GM19238 (cell line): ENCODE measurements at regions not wholly inside any gene's neighbourhood (a gene's known extent, or its start where the extent isn't known, plus 50 kb on each side); places are given as distances from the start of the nearest gene placed in this dataset.
"Not testable (repeated sequence)": the region's sequence is repeated elsewhere in the genome, so short reads cannot be mapped to it uniquely, and the experiment has no call there.

Experiments
- DNase-seq: peaks from one replicate; pipeline ENCODE4 v3.0.0; 2011; ENCODE audit warnings: low spot score; ENCODE audit not compliant: insufficient read length

DNA sequence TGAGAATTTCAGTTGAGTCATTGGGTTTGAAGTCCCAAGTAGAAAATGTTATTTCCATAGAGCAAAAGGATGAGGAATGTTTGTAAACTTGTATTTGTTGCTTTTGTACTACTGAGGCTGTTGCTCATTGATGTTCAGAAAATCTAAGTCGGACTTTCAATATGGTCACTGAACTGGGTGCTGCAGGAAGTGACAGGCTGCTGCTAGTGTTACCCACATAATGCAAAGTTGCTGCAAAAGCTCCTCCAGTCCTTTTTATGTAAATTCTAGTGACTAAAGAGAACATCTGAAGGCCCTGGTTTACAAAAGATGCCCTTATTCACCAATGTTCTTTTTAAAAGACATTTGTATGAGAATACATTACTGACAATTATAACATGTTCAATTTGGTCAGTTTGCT lies 131.1 kb upstream of the FAM98A start:
- no peak for DNase-seq

DNA sequence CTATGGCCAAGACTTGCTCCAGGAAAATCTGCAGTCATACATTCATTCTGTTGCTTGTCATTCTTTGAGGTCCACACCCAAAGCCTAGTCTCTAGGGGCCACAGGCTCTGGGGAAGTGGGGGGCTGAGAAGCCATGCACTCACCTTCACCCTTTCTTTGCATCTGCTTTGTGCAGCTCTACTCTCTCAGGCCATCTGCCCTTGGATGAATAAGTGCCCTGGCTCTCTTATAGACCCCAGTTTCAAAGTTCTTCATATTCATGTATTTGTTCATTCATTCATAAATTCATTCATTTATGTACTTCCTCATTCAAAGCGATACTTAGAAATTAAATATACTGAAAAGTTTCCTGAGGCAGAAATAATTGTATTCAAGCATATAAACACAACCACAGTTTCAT lies 130.3 kb upstream of the FAM98A start:
- DNase-seq, result no peak

- DNase-seq, result no peak
These were observed 129.0 kb upstream of the FAM98A start for GRCh38 chr2:33728106-33728505.

DNA sequence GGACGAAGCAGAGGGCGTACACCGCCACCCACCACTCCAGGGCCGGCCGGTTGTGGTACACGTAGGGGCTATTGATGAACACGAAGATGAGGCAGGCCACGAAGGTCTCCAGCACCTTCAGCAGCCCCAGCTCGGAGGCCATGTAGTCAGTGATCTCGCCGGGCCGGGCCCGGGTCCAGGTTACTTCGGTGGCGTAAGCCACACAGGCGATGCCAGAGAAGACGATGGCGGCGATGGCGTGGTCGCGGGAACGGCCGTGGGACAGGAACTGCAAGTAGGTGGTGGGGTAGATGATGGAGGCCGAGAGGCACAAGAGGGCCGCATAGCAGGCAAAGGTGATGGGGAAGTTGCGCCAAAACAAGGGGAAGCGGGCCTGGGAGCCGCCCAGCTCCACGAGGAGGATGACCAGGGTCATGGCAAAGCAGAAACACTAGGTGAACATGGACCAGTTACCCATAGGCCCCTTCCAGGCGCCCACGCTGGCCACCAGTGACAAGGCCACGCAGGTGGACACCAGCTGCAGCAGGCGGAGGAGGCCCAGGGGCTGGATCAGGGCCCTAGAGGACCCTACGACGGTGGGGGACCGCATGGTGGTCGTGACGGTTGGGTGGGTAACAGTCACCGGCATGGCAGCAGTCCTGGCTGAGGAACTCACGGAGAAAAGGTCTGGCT lies 128.4 kb upstream of the FAM98A start:
- DNase-seq, result no peak

GRCh38 chr2:33726415-33726814 lies 127.3 kb upstream of the FAM98A start:
- DNase-seq, result no peak

DNA sequence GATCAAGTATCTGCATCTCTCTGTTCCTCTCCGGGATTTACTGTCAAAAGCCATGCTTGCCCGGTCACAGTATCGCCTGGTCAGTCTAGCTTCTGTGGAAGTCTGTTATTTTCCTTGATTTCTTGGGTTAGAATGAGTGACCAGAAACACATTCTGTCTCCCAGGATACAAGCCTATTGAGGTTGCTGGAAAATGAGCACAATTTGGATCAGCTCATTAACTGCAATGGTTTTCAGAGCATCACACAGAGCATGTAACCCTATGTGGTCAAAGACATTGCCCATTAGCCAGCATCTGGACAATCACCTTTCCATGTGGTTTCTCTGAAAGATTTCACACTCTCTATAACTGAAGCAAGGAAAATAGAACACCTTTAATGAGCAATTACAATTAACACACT lies 124.2 kb upstream of the FAM98A start:
- DNase-seq, result no peak

DNA sequence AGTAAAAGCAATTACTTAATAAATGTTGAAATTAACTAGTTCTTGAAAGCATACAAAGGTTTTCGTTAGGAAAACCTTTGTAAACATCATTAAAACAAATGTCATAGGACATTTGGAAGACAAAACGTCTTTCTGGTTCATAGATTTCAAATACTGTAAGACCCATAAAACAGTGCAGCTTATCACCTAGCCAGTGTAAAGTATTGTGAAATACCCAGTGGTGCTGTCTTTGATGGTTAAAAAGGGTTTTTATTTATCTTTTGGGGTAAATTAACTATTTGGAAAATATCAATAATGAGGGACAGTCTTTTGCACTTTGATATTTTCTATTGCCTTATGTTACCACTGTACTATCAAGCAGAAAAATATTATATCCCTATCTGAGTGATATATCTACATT lies 120.0 kb upstream of the FAM98A start:
- DNase-seq, result no peak

- no peak for DNase-seq
These were observed 113.6 kb upstream of the FAM98A start for GRCh38 chr2:33712674-33713073.

- DNase-seq, result no peak
These were observed 110.9 kb upstream of the FAM98A start for GRCh38 chr2:33709951-33710350.

GRCh38 chr2:33707312-33707711 lies 108.2 kb upstream of the FAM98A start:
- DNase-seq, result no peak

DNA sequence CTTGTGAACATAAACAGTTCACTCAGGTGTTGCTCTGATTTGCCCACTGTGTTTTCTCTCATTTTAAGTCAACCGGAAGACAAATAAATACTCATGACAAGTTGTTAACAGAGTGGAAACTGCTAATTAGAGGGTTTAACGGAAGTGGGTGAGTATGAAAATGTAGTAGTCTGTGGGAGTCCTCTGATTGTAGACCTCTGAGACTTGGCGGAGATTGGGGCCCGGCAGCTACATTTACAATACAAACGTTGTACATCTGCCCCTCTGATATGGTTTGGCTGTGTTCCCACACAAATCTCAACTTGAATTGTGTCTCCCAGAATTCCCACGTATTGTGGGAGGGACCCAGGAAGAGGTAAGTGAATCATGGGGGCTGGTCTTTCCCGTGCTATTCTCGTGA lies 107.3 kb upstream of the FAM98A start:
- DNase-seq, result no peak

DNA sequence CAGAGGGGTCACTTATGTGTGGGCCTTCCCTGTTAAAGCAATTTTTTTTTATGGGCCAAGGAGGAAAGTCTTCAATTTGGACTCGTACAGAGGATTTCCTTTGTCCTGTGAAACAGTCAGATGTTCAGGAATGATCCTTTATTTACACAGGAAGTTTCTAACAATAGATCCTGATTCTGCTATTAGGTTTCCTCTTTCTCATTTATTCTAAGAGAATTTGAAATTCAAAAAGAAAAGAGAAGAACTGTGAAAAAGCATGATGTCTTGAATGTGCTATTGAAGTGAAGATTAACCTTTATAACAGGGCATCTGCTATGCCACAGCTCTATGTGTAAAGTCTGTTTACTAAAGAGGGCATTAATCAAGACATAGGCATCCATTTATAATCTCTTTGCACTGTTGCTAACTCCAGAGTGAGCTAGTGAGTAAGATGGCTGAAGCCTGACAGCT lies 105.3 kb upstream of the FAM98A start:
- DNase-seq, result no peak

GRCh38 chr2:33696234-33696633 lies 97.1 kb upstream of the FAM98A start:
- no peak for DNase-seq

GRCh38 chr2:33694904-33695303 lies 95.8 kb upstream of the FAM98A start:
- no peak for DNase-seq

- DNase-seq, result not testable (repeated sequence)
These were observed 91.6 kb upstream of the FAM98A start for GRCh38 chr2:33690686-33691085.

DNA sequence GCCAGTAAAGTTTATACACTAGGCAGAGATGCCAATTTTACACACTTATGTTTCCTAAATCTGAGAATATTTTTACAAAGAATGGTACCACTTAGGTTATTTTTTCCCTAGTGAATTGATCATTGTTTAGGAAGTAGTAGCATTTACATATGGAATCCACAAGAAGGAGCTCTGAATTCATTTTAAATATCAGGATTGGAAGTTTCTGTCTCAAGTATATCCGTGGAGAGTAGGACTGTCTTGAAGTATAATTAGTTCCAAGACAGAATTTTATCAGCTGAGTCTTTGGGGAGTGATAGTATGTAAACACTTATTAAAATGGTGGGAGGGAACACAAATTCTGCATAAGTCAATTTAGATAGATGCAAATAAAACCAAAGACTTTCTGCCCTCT lies 82.3 kb upstream of the FAM98A start:
- no peak for DNase-seq

DNA sequence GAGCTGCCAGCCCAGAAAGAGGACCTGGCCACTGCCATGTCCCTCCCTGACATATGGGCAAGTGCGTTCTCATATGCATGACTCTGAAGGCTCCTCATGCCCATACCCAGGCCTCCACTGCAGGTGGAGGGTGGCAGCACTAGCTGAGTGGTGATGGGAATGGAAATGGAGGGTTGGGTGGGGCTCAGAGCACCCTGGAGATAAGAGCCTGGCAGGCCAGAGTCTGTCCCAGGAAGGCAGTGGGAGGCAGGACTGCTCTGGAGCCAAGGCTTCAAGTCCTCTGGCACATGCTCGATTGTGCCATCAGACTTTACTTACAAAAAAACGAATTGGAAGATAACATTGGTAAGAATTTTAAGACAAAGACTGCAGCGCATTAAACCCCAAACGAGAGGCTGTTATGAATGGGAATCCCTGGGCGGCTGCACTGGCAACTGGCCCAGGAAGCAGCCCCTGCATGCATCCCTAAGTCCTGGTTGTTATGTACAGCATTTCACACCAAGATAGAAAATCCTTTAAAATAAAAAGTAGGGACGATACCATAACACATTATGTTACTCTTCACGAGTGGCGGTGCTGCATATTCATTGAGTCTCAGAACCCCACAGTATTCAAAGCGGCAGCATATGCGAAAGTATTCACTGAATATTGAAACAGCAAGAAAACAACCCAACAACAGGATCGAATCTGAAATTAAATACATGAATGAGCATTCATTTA lies 81.7 kb upstream of the FAM98A start:
- no peak for DNase-seq

DNA sequence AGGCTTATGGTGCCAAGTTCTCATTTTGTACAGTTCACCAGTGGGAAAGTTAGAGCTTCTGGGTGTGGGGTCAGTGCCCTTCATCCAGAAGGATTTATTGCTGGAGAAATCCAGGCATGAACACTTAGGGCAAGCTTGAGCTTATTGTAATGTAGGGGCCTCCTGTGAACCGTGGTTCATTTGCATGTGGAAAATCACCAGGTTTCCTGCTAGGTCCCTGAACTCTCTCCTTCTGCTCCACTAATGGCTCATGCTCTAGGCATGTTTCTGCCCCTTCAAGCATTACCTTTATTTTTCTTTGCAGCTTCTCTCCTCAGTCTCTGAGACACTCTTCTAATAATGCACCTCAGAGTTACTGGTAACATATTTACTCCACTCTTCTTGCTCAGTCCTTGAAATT lies 79.3 kb upstream of the FAM98A start:
- no peak for DNase-seq

DNA sequence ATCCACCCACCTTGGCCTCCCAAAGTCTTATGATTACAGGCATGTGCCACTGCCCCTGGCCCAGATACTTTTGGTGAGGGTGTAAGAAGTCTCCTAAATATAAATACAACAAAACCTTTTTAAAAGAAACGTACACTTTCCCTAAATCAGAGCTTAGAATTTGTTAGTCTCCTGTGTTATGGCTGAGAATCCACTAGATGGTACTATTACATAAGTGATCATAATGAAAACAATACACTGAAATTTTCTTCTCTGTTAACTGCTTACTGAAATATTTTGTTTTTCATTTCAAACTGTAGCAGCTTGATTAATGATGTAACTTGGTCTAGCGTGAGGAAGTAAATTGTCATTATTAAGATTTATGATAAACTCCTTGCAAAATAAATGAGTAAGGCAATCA lies 74.8 kb upstream of the FAM98A start:
- DNase-seq, result no peak

DNA sequence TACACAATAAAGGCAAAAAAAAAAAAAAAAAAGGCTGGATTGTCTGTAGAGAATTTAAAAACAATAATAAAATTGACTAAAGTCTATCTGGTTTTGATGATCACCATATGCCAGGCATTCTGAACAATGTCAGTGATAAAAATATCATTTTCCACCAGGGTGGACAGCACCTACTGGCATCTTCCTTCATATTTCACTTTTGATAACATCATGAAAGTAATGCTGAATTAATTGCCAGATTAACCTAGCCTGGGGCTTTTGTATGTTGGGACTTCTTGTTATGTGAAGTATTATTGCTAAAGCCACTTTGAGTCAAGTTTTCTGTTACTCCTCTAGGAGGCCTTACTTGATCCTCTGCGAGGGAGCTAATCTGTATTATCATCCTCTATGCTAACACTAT lies 73.8 kb upstream of the FAM98A start:
- DNase-seq, result no peak

DNA sequence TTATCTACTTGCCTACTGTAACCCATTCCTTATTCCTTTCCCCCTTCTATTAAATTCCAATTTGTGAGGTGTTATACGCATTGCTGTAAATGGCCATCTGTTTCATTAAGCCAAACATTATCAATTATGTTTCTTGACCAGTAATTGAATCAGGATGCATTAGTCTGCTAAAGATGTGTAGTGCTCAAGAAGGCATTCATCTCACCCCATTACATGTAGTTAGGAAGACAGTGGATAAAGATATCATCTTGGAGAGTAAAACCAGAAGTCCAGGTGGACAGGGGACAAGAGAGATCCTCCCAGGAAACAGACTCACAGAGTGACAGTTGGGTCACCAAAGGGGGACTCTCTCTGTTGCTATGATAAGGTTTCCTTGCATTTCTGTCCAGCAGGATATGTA lies 73.3 kb upstream of the FAM98A start:
- DNase-seq, result no peak

DNA sequence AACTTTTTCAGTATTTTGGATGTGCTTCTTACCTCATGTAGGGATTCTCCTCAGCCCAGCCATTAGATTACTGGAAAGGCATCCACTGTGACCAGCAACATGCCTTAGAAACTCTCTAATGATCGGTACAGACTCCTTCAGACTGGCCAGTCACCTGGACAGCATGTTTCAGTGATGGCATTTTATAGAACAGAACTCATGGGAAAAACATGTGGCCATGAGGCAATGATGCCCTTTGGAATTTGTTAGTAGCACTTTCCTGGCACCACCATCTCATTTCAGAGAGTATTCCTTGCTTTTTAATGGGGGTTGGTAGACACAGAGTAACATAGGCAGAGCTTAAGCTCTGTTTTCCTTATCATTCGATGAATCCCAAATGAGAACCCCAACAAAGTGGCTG lies 72.1 kb upstream of the FAM98A start:
- no peak for DNase-seq

- DNase-seq, result no peak
These were observed 71.4 kb upstream of the FAM98A start for GRCh38 chr2:33670392-33670937.
